ENCODE measurements at regions not wholly inside any gene's neighbourhood (a gene's known extent, or its start where the extent isn't known, plus 50 kb on each side); places are given as distances from the start of the nearest gene placed in this dataset.

DNA sequence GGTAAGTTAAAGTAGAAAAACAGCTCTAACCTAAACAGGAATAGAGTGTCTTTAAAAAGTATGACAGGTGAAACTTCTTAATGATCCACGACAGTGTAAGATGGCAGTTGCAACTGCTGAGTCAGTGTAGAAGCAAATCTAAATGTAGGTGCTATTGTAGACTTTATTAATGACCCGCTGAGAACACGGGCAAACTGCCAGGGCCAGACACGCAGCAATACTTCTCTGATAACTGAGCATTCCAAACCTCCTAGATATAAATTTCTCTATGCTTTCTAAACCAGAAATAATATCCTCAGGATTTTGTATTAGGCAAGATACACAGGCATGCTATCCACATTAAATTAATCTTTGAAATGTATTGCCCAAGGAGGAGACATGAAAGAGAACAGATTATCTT, 1076.4 kb downstream of the HACE1 start:
- Histone ChIP-seq H4K8ac (ENCODE audit: extremely low read depth, insufficient read depth, low read length) (no peak overlapping the region), H3K9me3 (ENCODE audit: insufficient read depth in 2 of 2, low read depth in 1 of 2, low read length in 1 of 2) (no peaks in the 10 kb centered on the region), H3K4me3 (ENCODE audit: extremely low read depth in 1 of 4, insufficient read depth in 2 of 4, low read depth in 3 of 4, low read length in 4 of 4) (no peak overlapping the region), H3K14ac (ENCODE audit: insufficient read length) (no peak overlapping the region), H3K36me3 (ENCODE audit: control insufficient read depth in 2 of 4, insufficient read depth in 4 of 4, low read length in 3 of 4) (no peaks in the 10 kb centered on the region), H2BK12ac (ENCODE audit: low read depth, low read length) (no peak overlapping the region), H3K27ac (ENCODE audit: low read depth, low read length) (no peak overlapping the region), H3K4me2 (ENCODE audit: insufficient read depth in 1 of 2, low read depth in 2 of 2, low read length in 2 of 2) (no peak overlapping the region), H2BK120ac (replicated peaks; ENCODE audit: low read depth, low read length) (no peak overlapping the region), H3K23ac (ENCODE audit: insufficient read length) (no peak overlapping the region), H3K18ac (ENCODE audit: extremely low read depth, low read length) (no peak overlapping the region), H2AK5ac (ENCODE audit: low read depth, low read length) (no peak overlapping the region), H3K79me1 (ENCODE audit: low read depth, low read length) (no peaks in the 10 kb centered on the region), H3K23me2 (ENCODE audit: low read depth, low read length) (no peaks in the 10 kb centered on the region), H3K4me1 (replicated peaks in 1 of 4; ENCODE audit: control insufficient read depth in 3 of 4, insufficient read depth in 4 of 4, low read length in 3 of 4) (peaks cover 0 to 6% (median 1%) of the 10 kb centered on the region in 4 experiments; a peak in 2 of 7 replicates), H3K9ac (replicated peaks in 1 of 4; ENCODE audit: extremely low read depth in 1 of 4, low read depth in 3 of 4, low read length in 3 of 4) (no peak overlapping the region), H3K4ac (replicated peaks; ENCODE audit: insufficient read length, low read depth, low read length) (no peak overlapping the region), H2BK5ac (ENCODE audit: low read depth, low read length) (no peak overlapping the region), H2AFZ (ENCODE audit: low read length) (no peak overlapping the region), H2BK15ac (ENCODE audit: low read length) (no peak overlapping the region), H4K20me1 (replicated peaks in 1 of 2; ENCODE audit: control insufficient read depth in 1 of 2, insufficient read depth in 2 of 2, low read length in 2 of 2) (no peaks in the 10 kb centered on the region), H3K27me3 (replicated peaks in 1 of 4; ENCODE audit: control insufficient read depth in 3 of 4, extremely low read depth in 1 of 4, insufficient read depth in 3 of 4, low read length in 3 of 4) (no peaks in the 10 kb centered on the region), H4K5ac (ENCODE audit: insufficient read length, low read depth, low read length) (no peak overlapping the region), H3K56ac (replicated peaks; ENCODE audit: insufficient read length, low read depth, low read length) (no peak overlapping the region), H2BK20ac (ENCODE audit: low read length) (no peak overlapping the region), H3K79me2 (ENCODE audit: control insufficient read depth in 1 of 2, insufficient read depth in 2 of 2, low read length in 2 of 2) (no peaks in the 10 kb centered on the region), H4K91ac (replicated peaks; ENCODE audit: insufficient read length, low read length) (no peak overlapping the region)
- FAIRE-seq: no peak
- DNase-seq (ENCODE audit: low read depth in 1 of 2, low spot score in 2 of 2): no peak
- POLR2A ChIA-PET (ENCODE audit: partially characterized antibody): no interaction called here
- 88% methylated on average over 4 of the region's 4 CpGs; no CpG with 5 or more reads in 1 of the 2 experiments for WGBS, 2 experiments (ENCODE audit: extremely low coverage in 1 of 2, insufficient coverage in 1 of 2, insufficient read length in 1 of 2, insufficient replicate concordance in 2 of 2, low coverage in 1 of 2, low lambda C conversion rate in 2 of 2, missing lambda C conversion rate in 1 of 2)
- CTCF ChIA-PET (ENCODE audit: partially characterized antibody): interaction anchor here (0.6 kb wide), 1 partner anchor 11 kb away, joined by 3 read pairs; no protein-coding TSS in a partner anchor
- no peak for TF ChIP-seq KDM1A (IDR thresholded peaks at IDR 0.05; ENCODE audit: borderline replicate concordance, low read length)
- TF ChIP-seq TBP (IDR thresholded peaks at IDR 0.05; ENCODE audit: low read depth, low read length): no peak
- no peak for TF ChIP-seq BRCA1 (IDR thresholded peaks at IDR 0.05; ENCODE audit: low read depth, low read length)
- no peak for TF ChIP-seq FOSL1 (IDR thresholded peaks at IDR 0.05; ENCODE audit: insufficient read depth, low read depth, low read length)
- TF ChIP-seq RXRA (IDR thresholded peaks at IDR 0.05; ENCODE audit: insufficient read depth, low read depth, low read length): no peak
- TF ChIP-seq, protein P1, sequence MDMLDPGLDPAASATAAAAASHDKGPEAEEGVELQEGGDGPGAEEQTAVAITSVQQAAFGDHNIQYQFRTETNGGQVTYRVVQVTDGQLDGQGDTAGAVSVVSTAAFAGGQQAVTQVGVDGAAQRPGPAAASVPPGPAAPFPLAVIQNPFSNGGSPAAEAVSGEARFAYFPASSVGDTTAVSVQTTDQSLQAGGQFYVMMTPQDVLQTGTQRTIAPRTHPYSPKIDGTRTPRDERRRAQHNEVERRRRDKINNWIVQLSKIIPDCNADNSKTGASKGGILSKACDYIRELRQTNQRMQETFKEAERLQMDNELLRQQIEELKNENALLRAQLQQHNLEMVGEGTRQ (IDR thresholded peaks at IDR 0.05; ENCODE audit: low read length): no peak
- no peak for TF ChIP-seq YY1 (IDR thresholded peaks at IDR 0.05; ENCODE audit: low read depth, low read length)
- TF ChIP-seq CHD1 (IDR thresholded peaks at IDR 0.05; ENCODE audit: low read depth, low read length): no peak
- TF ChIP-seq CBX8 (IDR thresholded peaks at IDR 0.05; ENCODE audit: borderline replicate concordance, low read depth, low read length): no peak
- TF ChIP-seq POLR2AphosphoS5 (IDR thresholded peaks at IDR 0.05; ENCODE audit: low read depth, low read length): no peak
- no peak for TF ChIP-seq SIRT6 (IDR thresholded peaks at IDR 0.05; ENCODE audit: low read length)
- no peak for TF ChIP-seq SRF (IDR thresholded peaks at IDR 0.05; ENCODE audit: low read depth, low read length)
- TF ChIP-seq JUND (IDR thresholded peaks at IDR 0.05; ENCODE audit: low read length): no peak
- no peak for TF ChIP-seq TAF1 (IDR thresholded peaks at IDR 0.05; ENCODE audit: low read depth, low read length)
- no peak for TF ChIP-seq ZNF274 (IDR thresholded peaks at IDR 0.05; ENCODE audit: borderline replicate concordance, extremely low read depth, low read length)

All from H1 (cell line).